Fibroblast of villous mesenchyme (primary cell): ENCODE measurements at regions not wholly inside any gene's neighbourhood (a gene's known extent, or its start where the extent isn't known, plus 50 kb on each side); places are given as distances from the start of the nearest gene placed in this dataset.

Experiments
- DNase-seq: peaks from one replicate; pipeline ENCODE4 v3.0.0-alpha.2; 2010; ENCODE audit warnings: low read depth
- H3K4me3 ChIP-seq: 2 replicates; pipeline ENCODE4 v1.5.1; 2011; ENCODE audit warnings: low read depth, mild to moderate bottlenecking, low read length
- CTCF ChIP-seq: IDR thresholded peaks from 2 replicates; pipeline ENCODE4 v1.5.1; 2012; ENCODE audit warnings: low read depth, mild to moderate bottlenecking, low read length; ENCODE audit not compliant: insufficient read depth

DNA sequence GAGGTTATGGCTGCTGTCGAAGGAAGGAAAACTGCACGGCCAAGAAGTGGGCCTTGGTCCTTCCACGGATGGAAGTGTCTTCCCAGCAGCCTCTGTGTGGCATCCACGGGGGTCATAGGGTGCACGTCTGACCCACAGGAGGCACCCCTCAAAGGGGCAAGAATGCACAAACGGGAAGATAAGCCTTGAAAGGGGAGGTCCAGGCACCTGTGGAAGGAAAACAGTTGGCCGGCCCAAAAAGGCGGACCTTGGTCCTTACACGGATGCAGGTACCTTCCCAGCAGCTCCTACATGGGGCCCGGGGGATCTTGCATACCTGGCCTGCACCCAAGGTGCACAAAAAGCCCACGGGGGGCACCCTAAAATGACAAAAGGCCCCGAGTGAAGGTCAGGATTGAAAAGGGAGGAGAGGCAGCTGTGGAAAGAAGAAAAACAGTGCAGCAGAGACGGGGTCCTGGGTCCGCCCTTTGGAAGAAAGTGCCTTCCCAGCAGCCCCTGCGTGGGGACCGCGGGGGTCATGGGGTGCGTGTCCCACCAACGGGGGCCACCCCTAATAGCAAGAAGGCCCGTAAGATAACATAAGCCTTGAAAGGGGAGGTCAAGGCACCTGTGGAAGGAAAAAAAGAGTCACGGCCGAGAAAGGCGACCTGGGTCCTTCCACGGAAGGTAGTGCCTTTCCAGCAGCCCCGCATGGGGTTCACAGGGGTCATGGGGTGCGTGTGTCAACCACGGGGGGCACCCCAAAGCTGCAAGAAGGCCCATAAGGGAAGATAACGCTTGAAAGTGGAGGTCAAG, 276.1 kb downstream of the ALG10 start:
- no peak for DNase-seq
- no peak overlapping the region for H3K4me3 ChIP-seq
- TF ChIP-seq CTCF = no peak

DNA sequence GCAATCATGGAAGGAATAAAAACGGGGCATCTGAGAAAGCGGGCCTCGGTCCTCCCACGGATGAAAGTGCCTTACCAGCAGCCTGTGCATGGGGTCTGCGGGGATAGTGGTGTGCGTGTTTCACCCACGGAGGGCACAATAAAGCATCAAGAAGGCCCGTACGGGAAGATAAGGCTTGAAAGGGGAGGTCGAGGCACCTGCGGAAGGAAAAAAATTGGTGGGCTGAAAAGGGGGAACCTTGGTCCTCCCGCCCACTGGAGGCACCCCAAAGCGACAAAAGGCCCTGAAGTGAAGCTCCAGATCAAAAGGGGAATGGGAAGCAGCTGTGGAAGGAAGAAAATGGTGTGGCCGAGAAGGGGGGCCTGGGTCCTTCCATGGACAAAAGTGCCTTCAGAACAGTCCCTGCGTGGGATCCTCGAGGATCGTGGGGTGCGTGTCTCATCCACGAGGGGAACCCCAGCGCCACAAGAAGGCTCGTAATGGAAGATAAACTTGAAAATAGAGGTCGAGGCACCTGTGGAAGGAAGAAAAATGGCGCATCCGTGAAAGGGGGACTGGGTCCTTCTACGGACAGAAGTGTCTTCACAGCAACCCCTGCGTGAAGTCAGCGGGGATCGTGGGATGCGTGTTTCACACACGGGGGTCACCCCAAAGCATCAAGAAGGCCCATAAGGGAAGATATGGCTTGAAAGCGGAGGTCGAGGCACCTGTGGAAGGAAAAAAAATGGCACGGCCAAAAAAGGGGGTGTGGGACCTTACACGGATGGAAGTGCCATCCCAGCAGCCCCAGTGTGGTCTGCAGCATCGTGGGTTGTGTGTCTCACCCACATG, 276.9 kb downstream of the ALG10 start:
- no peak overlapping the region for H3K4me3 ChIP-seq
- DNase-seq = no peak
- no peak for TF ChIP-seq CTCF

GRCh38 chr12:34299802-34300193, 277.5 kb downstream of the ALG10 start:
- no peak for DNase-seq
- H3K4me3 ChIP-seq = no peak overlapping the region
- TF ChIP-seq CTCF = no peak

GRCh38 chr12:34300376-34301250, 278.3 kb downstream of the ALG10 start:
- H3K4me3 ChIP-seq = no peak overlapping the region
- TF ChIP-seq CTCF = no peak
- DNase-seq = no peak

DNA sequence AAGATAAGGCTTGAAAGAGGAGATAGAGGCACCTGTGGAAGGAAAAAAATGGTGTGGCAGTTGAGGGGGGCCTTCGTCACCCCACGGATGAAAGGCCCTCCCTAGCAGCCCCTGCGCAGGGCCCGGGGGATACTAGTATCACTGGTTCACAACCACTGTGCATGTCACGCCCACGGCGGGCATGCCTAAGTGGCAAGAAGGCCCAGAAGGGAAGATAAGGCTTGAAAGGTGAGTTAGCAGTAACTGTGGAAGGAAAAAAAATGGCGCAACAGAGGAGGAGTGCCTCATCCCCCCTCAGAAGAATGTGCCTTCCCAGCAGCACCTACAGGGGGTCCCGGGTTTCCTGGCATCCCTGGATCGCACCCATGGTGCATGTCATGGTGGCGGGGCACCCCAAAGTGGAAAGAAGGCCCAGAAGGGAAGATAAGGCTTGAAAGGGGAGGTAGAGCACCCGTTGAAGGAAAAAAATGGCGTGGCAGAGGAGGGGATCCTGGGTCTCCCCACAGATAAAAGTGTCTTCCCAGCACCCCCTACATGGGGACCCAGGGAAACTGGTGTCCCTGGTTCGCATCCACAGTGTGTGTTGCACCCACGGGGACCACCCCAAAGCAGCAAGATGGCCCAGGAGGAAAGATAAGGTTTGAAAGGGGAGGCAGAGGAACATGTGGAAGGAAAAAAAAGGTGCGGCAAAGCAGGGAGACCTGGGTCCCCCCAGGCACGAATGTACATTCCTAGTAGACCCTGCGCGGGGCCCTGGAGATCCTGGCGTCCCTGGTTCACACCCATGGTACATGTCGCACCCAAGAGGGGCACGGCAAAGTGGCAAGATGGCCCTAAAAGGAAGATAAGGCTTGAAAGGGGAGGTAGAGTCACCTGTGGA, 279.2 kb downstream of the ALG10 start:
- H3K4me3 ChIP-seq = no peak overlapping the region
- no peak for DNase-seq
- no peak for TF ChIP-seq CTCF
